ENCODE measurements at regions not wholly inside any gene's neighbourhood (a gene's known extent, or its start where the extent isn't known, plus 50 kb on each side); places are given as distances from the start of the nearest gene placed in this dataset.

DNA sequence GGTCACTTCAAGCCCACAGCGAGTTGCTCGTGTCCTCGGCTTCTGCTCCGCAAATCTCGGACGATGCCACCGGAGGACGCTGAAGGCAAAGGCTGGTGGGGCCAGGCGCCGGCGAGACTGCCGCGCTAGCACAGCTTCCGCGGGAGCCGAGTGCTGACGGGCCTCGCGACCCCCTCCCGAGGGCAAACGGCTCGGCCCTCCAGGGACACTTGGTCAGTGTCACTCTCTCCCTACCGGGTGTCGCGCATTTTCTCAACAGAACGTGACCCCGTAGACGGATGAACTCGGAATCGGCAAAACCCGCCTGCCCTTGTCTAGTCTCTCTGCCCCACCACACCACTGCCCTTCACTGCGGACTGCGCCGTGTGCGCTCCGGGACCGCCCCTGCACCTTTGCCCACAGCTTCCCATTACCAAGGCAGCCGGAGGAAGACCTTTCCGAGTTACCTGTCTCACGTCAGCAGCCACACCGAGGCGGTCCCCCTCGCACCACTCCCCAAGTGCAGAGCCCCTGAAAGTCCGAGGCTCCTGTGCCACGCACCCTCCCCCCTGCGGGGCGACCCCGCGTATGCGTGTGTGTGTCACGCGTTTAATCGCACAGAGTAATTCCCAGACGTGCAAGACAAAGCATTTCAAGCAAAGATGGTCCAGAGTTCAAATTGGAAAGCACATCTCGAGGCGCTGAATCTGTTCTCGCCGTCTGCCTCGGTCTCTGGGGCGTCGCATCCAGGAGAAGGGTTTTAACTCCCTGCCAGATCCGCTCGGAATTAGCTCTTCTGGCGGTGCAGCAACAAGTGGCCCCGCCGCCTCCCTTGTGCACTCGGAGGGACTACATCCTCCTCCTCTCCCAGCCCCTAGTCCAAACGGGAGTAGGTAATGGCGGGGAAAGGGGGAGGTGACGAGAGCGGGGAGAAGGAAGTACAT is 245.0 kb upstream of the TOPAZ1 start:
- TF ChIP-seq CTCF (conservative IDR thresholded peaks at IDR 0.05; ENCODE audit: low read depth, low read length): no peak
- TF ChIP-seq POLR2A (IDR thresholded peaks at IDR 0.05; ENCODE audit: low read depth, low read length): no peak
- no peak for TF ChIP-seq BHLHE40 (IDR thresholded peaks at IDR 0.05; ENCODE audit: low read depth, low read length)
- no peak for TF ChIP-seq RCOR1 (IDR thresholded peaks at IDR 0.05; ENCODE audit: insufficient replicate concordance, low read length)

Measured in IMR-90 (cell line).